Spinal cord (tissue), 9 donors: ENCODE measurements at regions not wholly inside any gene's neighbourhood (a gene's known extent, or its start where the extent isn't known, plus 50 kb on each side); places are given as distances from the start of the nearest gene placed in this dataset.

Experiments used
- DNase-seq, 6 donors: peaks; one replicate each; pipeline versions ENCODE4 v3.0.0 to v3.0.0-alpha.2; 2013 to 2015; ENCODE audit warnings: low spot score in 6 of 6, low read depth in 4 of 6
- H3K27ac ChIP-seq: one replicate; pipeline ENCODE4 v1.5.1; 2013; ENCODE audit warnings: low read depth, low read length, control low read depth
- H3K27me3 ChIP-seq: one replicate; pipeline ENCODE4 v1.6.1; 2013; ENCODE audit warnings: low read length; ENCODE audit not compliant: control insufficient read depth, insufficient read depth
- H3K36me3 ChIP-seq: one replicate; pipeline ENCODE4 v1.6.1; 2013; ENCODE audit warnings: low read length; ENCODE audit not compliant: control insufficient read depth, insufficient read depth
- H3K4me1 ChIP-seq: one replicate; pipeline ENCODE4 v1.6.1; 2013; ENCODE audit warnings: low read length; ENCODE audit not compliant: control insufficient read depth, insufficient read depth
- H3K4me3 ChIP-seq: one replicate; pipeline ENCODE4 v1.5.1; 2013; ENCODE audit warnings: low read depth, low read length, control low read depth
- H3K9me3 ChIP-seq: one replicate; pipeline ENCODE4 v1.6.1; 2013; ENCODE audit warnings: low read length; ENCODE audit not compliant: control insufficient read depth, insufficient read depth
- WGBS: methylation state at CpG from one replicate; pipeline ENCODE4 v1.1.5; 2013; ENCODE audit warnings: missing lambda C conversion rate; ENCODE audit not compliant: insufficient coverage; 5-methylcytosine and 5-hydroxymethylcytosine counted together
- donor health status: healthy.

- Histone ChIP-seq H3K27me3 (no peaks in the 10 kb centered on the region), H3K4me3 (no peak overlapping the region), H3K9me3 (no peaks in the 10 kb centered on the region), H3K4me1 (peaks cover 22% of the 10 kb centered on the region), H3K36me3 (peaks cover 5% of the 10 kb centered on the region), H3K27ac (no peak overlapping the region)
- WGBS: 86% methylated on average over 14 of the region's 15 CpGs
- no peak for DNase-seq
Observed at GRCh38 chr22:48475661-48476345, 1351.9 kb downstream of the BRD1 start.

- H3K4me3 ChIP-seq: no peak overlapping the region
- H3K9me3 ChIP-seq: no peaks in the 10 kb centered on the region
- no peak overlapping the region for H3K27ac ChIP-seq
- 88% methylated on average over 9 of the region's 9 CpGs for WGBS
- no peak for DNase-seq
- no peaks in the 10 kb centered on the region for H3K27me3 ChIP-seq
- peaks cover 5% of the 10 kb centered on the region for H3K36me3 ChIP-seq
- peaks cover 22% of the 10 kb centered on the region for H3K4me1 ChIP-seq
Observed at GRCh38 chr22:48474881-48475280, 1352.8 kb downstream of the BRD1 start.

- Histone ChIP-seq H3K4me1 (peaks cover 16% of the 10 kb centered on the region), H3K27me3 (no peaks in the 10 kb centered on the region), H3K4me3 (no peak overlapping the region), H3K36me3 (peaks cover 5% of the 10 kb centered on the region), H3K9me3 (no peaks in the 10 kb centered on the region), H3K27ac (no peak overlapping the region)
- no peak for DNase-seq
- 91% methylated on average over 4 of the region's 7 CpGs for WGBS
Observed at GRCh38 chr22:48473202-48473601, 1354.5 kb downstream of the BRD1 start.

- Histone ChIP-seq H3K4me1 (no peaks in the 10 kb centered on the region), H3K27me3 (no peaks in the 10 kb centered on the region), H3K36me3 (no peaks in the 10 kb centered on the region), H3K27ac (no peak overlapping the region), H3K9me3 (no peaks in the 10 kb centered on the region), H3K4me3 (no peak overlapping the region)
- DNase-seq: no peak
- WGBS: 62% methylated on average over 9 of the region's 9 CpGs
Observed at GRCh38 chr22:48464246-48464645, 1363.4 kb downstream of the BRD1 start.

- H3K4me3 ChIP-seq: no peak overlapping the region
- H3K4me1 ChIP-seq: no peaks in the 10 kb centered on the region
- DNase-seq: no peak
- 83% methylated on average over 19 of the region's 21 CpGs for WGBS
- H3K27me3 ChIP-seq: no peaks in the 10 kb centered on the region
- no peaks in the 10 kb centered on the region for H3K36me3 ChIP-seq
- no peak overlapping the region for H3K27ac ChIP-seq
- H3K9me3 ChIP-seq: no peaks in the 10 kb centered on the region
Observed at GRCh38 chr22:48459859-48460823, 1367.5 kb downstream of the BRD1 start.

GRCh38 chr22:48459259-48459658 is 1368.4 kb downstream of the BRD1 start:
- Histone ChIP-seq H3K9me3 (no peaks in the 10 kb centered on the region), H3K4me1 (no peaks in the 10 kb centered on the region), H3K27ac (no peak overlapping the region), H3K36me3 (no peaks in the 10 kb centered on the region), H3K4me3 (no peak overlapping the region), H3K27me3 (no peaks in the 10 kb centered on the region)
- WGBS: 84% methylated on average over 5 of the region's 6 CpGs
- DNase-seq: no peak

GRCh38 chr22:48456449-48456848 is 1371.2 kb downstream of the BRD1 start:
- DNase-seq: peak in 1 of 6 donors; percentile 24

GRCh38 chr22:48453751-48454485 is 1373.8 kb downstream of the BRD1 start:
- 88% methylated on average over 9 of the region's 14 CpGs for WGBS
- Histone ChIP-seq H3K27ac (no peak overlapping the region), H3K36me3 (no peaks in the 10 kb centered on the region), H3K27me3 (no peaks in the 10 kb centered on the region), H3K9me3 (no peaks in the 10 kb centered on the region), H3K4me3 (no peak overlapping the region), H3K4me1 (no peaks in the 10 kb centered on the region)
- DNase-seq: no peak

More at GRCh38 chr22:48456449-48456848, 1371.2 kb downstream of the BRD1 start:
- 96% methylated on average over 8 of the region's 8 CpGs for WGBS
- H3K36me3 ChIP-seq: no peaks in the 10 kb centered on the region
- H3K4me3 ChIP-seq: no peak overlapping the region
- no peaks in the 10 kb centered on the region for H3K4me1 ChIP-seq
- no peaks in the 10 kb centered on the region for H3K27me3 ChIP-seq
- H3K9me3 ChIP-seq: no peaks in the 10 kb centered on the region
- H3K27ac ChIP-seq: no peak overlapping the region

GRCh38 chr22:48453171-48453570 is 1374.5 kb downstream of the BRD1 start:
- 95% methylated on average over 6 of the region's 7 CpGs for WGBS
- no peak for DNase-seq
- Histone ChIP-seq H3K4me3 (no peak overlapping the region), H3K27ac (no peak overlapping the region), H3K9me3 (no peaks in the 10 kb centered on the region), H3K4me1 (no peaks in the 10 kb centered on the region), H3K27me3 (no peaks in the 10 kb centered on the region), H3K36me3 (no peaks in the 10 kb centered on the region)
